SK-N-MC (cell line): ENCODE measurements at regions not wholly inside any gene's neighbourhood (a gene's known extent, or its start where the extent isn't known, plus 50 kb on each side); places are given as distances from the start of the nearest gene placed in this dataset.

Source experiments
- DNase-seq: peaks from one replicate; pipeline ENCODE4 v3.0.0-alpha.2; 2011; ENCODE audit warnings: low read depth, low spot score
- H3K27ac ChIP-seq: fragments of 200-600 bp; sonication (generic); 2 replicates; pipeline ENCODE4 v1.5.1; 2016; ENCODE audit warnings: mixed run types
- H3K36me3 ChIP-seq: fragments of 200-600 bp; sonication (generic); 2 replicates; pipeline ENCODE4 v1.6.1; 2017; ENCODE audit warnings: antibody characterized with exemption, low read length, mixed read lengths; ENCODE audit not compliant: insufficient read depth
- H3K4me3 ChIP-seq: fragments of 200-600 bp; sonication (generic); 2 replicates; pipeline ENCODE4 v1.5.1; 2016
- H3K9ac ChIP-seq: fragments of 200-600 bp; sonication (generic); 2 replicates; pipeline ENCODE4 v1.8.0; 2017; ENCODE audit warnings: mixed run types, mixed read lengths; ENCODE audit not compliant: insufficient read length
- H3K9me3 ChIP-seq: fragments of 200-600 bp; sonication (generic); 2 replicates; pipeline ENCODE4 v1.6.1; 2017; ENCODE audit warnings: low read depth, mild to moderate bottlenecking, antibody characterized with exemption, low read length, moderate library complexity, mixed read lengths
- EZH2 ChIP-seq: fragments of 200-600 bp; sonication (generic); IDR thresholded peaks from one replicate; pipeline ENCODE4 v1.6.1; 2017; ENCODE audit warnings: antibody characterized with exemption
- FOXP2 ChIP-seq: optimal IDR thresholded peaks from 2 replicates; pipeline ENCODE3; 2011; ENCODE audit warnings: mild to moderate bottlenecking, moderate library complexity; ENCODE audit not compliant: insufficient read depth; ENCODE audit errors: extremely low read length, control extremely low read depth
- POLR2AphosphoS5 ChIP-seq: IDR thresholded peaks from 2 replicates; pipeline ENCODE4 v1.6.1; 2012; ENCODE audit warnings: mild to moderate bottlenecking, low read depth, low read length, borderline replicate concordance

GRCh38 chr6:126919947-126920346 is 198.5 kb upstream of the RSPO3 start:
- H3K9ac ChIP-seq = no peak overlapping the region
- no peak for TF ChIP-seq FOXP2
- no peak for TF ChIP-seq POLR2AphosphoS5
- H3K27ac ChIP-seq = no peak overlapping the region
- no peaks in the 10 kb centered on the region for H3K36me3 ChIP-seq
- no peak for DNase-seq
- H3K9me3 ChIP-seq = no peaks in the 10 kb centered on the region
- H3K4me3 ChIP-seq = no peak overlapping the region

GRCh38 chr6:126923807-126924206 is 194.7 kb upstream of the RSPO3 start:
- Histone ChIP-seq H3K36me3 (no peaks in the 10 kb centered on the region), H3K4me3 (no peak overlapping the region), H3K9ac (no peak overlapping the region), H3K9me3 (no peaks in the 10 kb centered on the region), H3K27ac (no peak overlapping the region)
- DNase-seq = no peak
- TF ChIP-seq POLR2AphosphoS5 = no peak
- TF ChIP-seq FOXP2 = no peak
- no peak for TF ChIP-seq EZH2

- Histone ChIP-seq H3K9me3 (no peaks in the 10 kb centered on the region), H3K4me3 (no peak overlapping the region), H3K27ac (no peak overlapping the region), H3K9ac (no peak overlapping the region), H3K36me3 (no peaks in the 10 kb centered on the region)
- no peak for DNase-seq
- TF ChIP-seq POLR2AphosphoS5 = no peak
Measured at GRCh38 chr6:126926926-126927325, 191.5 kb upstream of the RSPO3 start.

- Histone ChIP-seq H3K4me3 (no peak overlapping the region), H3K9me3 (no peaks in the 10 kb centered on the region), H3K9ac (no peak overlapping the region), H3K36me3 (no peaks in the 10 kb centered on the region), H3K27ac (no peak overlapping the region)
- TF ChIP-seq FOXP2 = no peak
- TF ChIP-seq POLR2AphosphoS5 = no peak
- no peak for TF ChIP-seq EZH2
- DNase-seq = no peak
Measured at GRCh38 chr6:126927841-126928240, 190.6 kb upstream of the RSPO3 start.

GRCh38 chr6:126937426-126937825 is 181.0 kb upstream of the RSPO3 start:
- H3K9me3 ChIP-seq = no peaks in the 10 kb centered on the region
- no peak overlapping the region for H3K27ac ChIP-seq
- H3K9ac ChIP-seq = no peak overlapping the region
- H3K4me3 ChIP-seq = no peak overlapping the region
- DNase-seq = no peak
- no peaks in the 10 kb centered on the region for H3K36me3 ChIP-seq
- TF ChIP-seq POLR2AphosphoS5 (no peak), EZH2 (no peak), FOXP2 (no peak)

GRCh38 chr6:126939784-126940183 is 178.7 kb upstream of the RSPO3 start:
- no peaks in the 10 kb centered on the region for H3K9me3 ChIP-seq
- no peak overlapping the region for H3K27ac ChIP-seq
- no peak overlapping the region for H3K9ac ChIP-seq
- H3K4me3 ChIP-seq = no peak overlapping the region
- DNase-seq = no peak
- H3K36me3 ChIP-seq = no peaks in the 10 kb centered on the region
- TF ChIP-seq POLR2AphosphoS5 = no peak
- TF ChIP-seq FOXP2 = no peak
- no peak for TF ChIP-seq EZH2

GRCh38 chr6:126941751-126942150 is 176.7 kb upstream of the RSPO3 start:
- no peak overlapping the region for H3K4me3 ChIP-seq
- H3K27ac ChIP-seq = no peak overlapping the region
- no peaks in the 10 kb centered on the region for H3K36me3 ChIP-seq
- no peak for DNase-seq
- no peak for TF ChIP-seq FOXP2
- TF ChIP-seq EZH2 = no peak
- TF ChIP-seq POLR2AphosphoS5 = no peak
- no peak overlapping the region for H3K9ac ChIP-seq
- no peaks in the 10 kb centered on the region for H3K9me3 ChIP-seq

GRCh38 chr6:126944512-126944911 is 174.0 kb upstream of the RSPO3 start:
- no peak for TF ChIP-seq EZH2
- TF ChIP-seq FOXP2 = no peak
- TF ChIP-seq POLR2AphosphoS5 = no peak
- H3K36me3 ChIP-seq = no peaks in the 10 kb centered on the region

GRCh38 chr6:126945150-126945685 is 173.3 kb upstream of the RSPO3 start:
- no peak for DNase-seq
- no peak overlapping the region for H3K27ac ChIP-seq
- TF ChIP-seq POLR2AphosphoS5 = no peak
- TF ChIP-seq EZH2 = no peak
- TF ChIP-seq FOXP2 = no peak
- H3K4me3 ChIP-seq = no peak overlapping the region
- no peaks in the 10 kb centered on the region for H3K9me3 ChIP-seq
- no peaks in the 10 kb centered on the region for H3K36me3 ChIP-seq
- no peak overlapping the region for H3K9ac ChIP-seq

More at GRCh38 chr6:126944512-126944911, 174.0 kb upstream of the RSPO3 start:
- Histone ChIP-seq H3K27ac (no peak overlapping the region), H3K4me3 (no peak overlapping the region), H3K9ac (no peak overlapping the region), H3K9me3 (no peaks in the 10 kb centered on the region)
- DNase-seq = no peak
